ENCODE measurements at regions not wholly inside any gene's neighbourhood (a gene's known extent, or its start where the extent isn't known, plus 50 kb on each side); places are given as distances from the start of the nearest gene placed in this dataset.

- no peaks in the 10 kb centered on the region for H3K27me3 ChIP-seq
- H3K4me3 ChIP-seq, result no peak overlapping the region
- DNase-seq (peak in 1 of 4 donors; percentile 52), ATAC-seq (peak; percentile 22)
- TF ChIP-seq CTCF (IDR thresholded peaks at IDR 0.05) (no peak), POLR2A (IDR thresholded peaks at IDR 0.05) (no peak)
- no peaks in the 10 kb centered on the region for H3K9me3 ChIP-seq
- no peaks in the 10 kb centered on the region for H3K36me3 ChIP-seq (replicated peaks in 1 of 2; ENCODE audit: insufficient read depth in 1 of 2, low read depth in 2 of 2)
- intact Hi-C loops (cut with DNase I), result no loop called here
- H3K27ac ChIP-seq, result peak overlapping the region in 2 of 4 donors; percentile 57 to 61
- 57 to 82% methylated on average over 15 of the region's 15 CpGs for WGBS, 2 donors
- peaks cover 20% of the 10 kb centered on the region for H3K4me1 ChIP-seq
Observed at GRCh38 chr2:42961385-42961811, 169.0 kb upstream of the HAAO start.

GRCh38 chr2:42960842-42961180 lies 168.4 kb upstream of the HAAO start:
- Histone ChIP-seq H3K4me1 (peaks cover 20% of the 10 kb centered on the region), H3K27ac (peak overlapping the region in 3 of 4 donors; percentile 38 to 61 (median 57)), H3K36me3 (replicated peaks in 1 of 2; ENCODE audit: insufficient read depth in 1 of 2, low read depth in 2 of 2) (no peaks in the 10 kb centered on the region), H3K9me3 (no peaks in the 10 kb centered on the region), H3K27me3 (no peaks in the 10 kb centered on the region), H3K4me3 (no peak overlapping the region)
- DNase-seq (no peak), ATAC-seq (no peak)
- WGBS, 2 donors, result 86 to 92% methylated on average over 6 of the region's 6 CpGs
- intact Hi-C loops (cut with DNase I), result no loop called here
- TF ChIP-seq POLR2A (IDR thresholded peaks at IDR 0.05), result no peak
- no peak for TF ChIP-seq CTCF (IDR thresholded peaks at IDR 0.05)

GRCh38 chr2:42960002-42960841 lies 167.8 kb upstream of the HAAO start:
- no peak overlapping the region for H3K4me3 ChIP-seq
- intact Hi-C loops (cut with DNase I), result no loop called here
- DNase-seq, result no peak
- H3K9me3 ChIP-seq, result no peaks in the 10 kb centered on the region
- H3K36me3 ChIP-seq (replicated peaks in 1 of 2; ENCODE audit: insufficient read depth in 1 of 2, low read depth in 2 of 2), result no peaks in the 10 kb centered on the region
- ATAC-seq, result peak; percentile 49
- H3K27ac ChIP-seq, result peak overlapping the region in 3 of 4 donors; percentile 38 to 61 (median 57)
- peaks cover 20% of the 10 kb centered on the region for H3K4me1 ChIP-seq
- TF ChIP-seq CTCF (IDR thresholded peaks at IDR 0.05) (no peak), POLR2A (IDR thresholded peaks at IDR 0.05) (no peak)
- 47 to 67% methylated on average over 2 to 9 of the region's 10 CpGs for WGBS, 2 donors
- H3K27me3 ChIP-seq, result no peaks in the 10 kb centered on the region

GRCh38 chr2:42959234-42960001 lies 167.0 kb upstream of the HAAO start:
- no peaks in the 10 kb centered on the region for H3K27me3 ChIP-seq
- no peaks in the 10 kb centered on the region for H3K36me3 ChIP-seq (replicated peaks in 1 of 2; ENCODE audit: insufficient read depth in 1 of 2, low read depth in 2 of 2)
- H3K27ac ChIP-seq, result peak overlapping the region in 2 of 4 donors; percentile 57 to 61
- intact Hi-C loops (cut with DNase I), result no loop called here
- H3K4me1 ChIP-seq, result peaks cover 20% of the 10 kb centered on the region
- ATAC-seq (peak; percentile 40), DNase-seq (peak in 1 of 4 donors; percentile 43)
- TF ChIP-seq CTCF (IDR thresholded peaks at IDR 0.05), result no peak
- no peak for TF ChIP-seq POLR2A (IDR thresholded peaks at IDR 0.05)
- H3K9me3 ChIP-seq, result no peaks in the 10 kb centered on the region
- no peak overlapping the region for H3K4me3 ChIP-seq
- WGBS, 2 donors, result 45 to 57% methylated on average over 8 of the region's 8 CpGs

Measured in body of pancreas (tissue), 4 donors.